ENCODE measurements at regions not wholly inside any gene's neighbourhood (a gene's known extent, or its start where the extent isn't known, plus 50 kb on each side); places are given as distances from the start of the nearest gene placed in this dataset.
"Not testable (repeated sequence)": the region's sequence is repeated elsewhere in the genome, so short reads cannot be mapped to it uniquely, and the experiment has no call there.

DNA sequence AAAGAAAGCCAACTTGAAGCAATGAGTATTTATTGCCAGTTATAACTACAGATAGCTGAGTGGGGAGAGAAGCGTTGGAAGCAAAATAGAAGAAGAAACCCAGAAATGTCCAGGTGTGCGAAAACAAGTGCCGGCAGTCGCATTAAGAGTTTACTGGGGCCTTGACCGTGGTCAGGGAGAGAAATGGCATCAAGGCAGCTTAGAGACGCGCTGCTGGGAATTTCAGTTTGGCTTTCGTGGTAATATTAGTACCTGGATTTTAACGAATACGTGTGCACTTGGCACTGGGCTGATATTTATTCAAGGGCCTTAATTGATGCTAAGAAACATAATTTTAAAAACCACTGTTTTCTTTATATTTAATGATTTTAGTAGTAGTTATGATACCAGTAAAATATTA lies 767.9 kb upstream of the TPTE start:
- TF ChIP-seq, protein P1, sequence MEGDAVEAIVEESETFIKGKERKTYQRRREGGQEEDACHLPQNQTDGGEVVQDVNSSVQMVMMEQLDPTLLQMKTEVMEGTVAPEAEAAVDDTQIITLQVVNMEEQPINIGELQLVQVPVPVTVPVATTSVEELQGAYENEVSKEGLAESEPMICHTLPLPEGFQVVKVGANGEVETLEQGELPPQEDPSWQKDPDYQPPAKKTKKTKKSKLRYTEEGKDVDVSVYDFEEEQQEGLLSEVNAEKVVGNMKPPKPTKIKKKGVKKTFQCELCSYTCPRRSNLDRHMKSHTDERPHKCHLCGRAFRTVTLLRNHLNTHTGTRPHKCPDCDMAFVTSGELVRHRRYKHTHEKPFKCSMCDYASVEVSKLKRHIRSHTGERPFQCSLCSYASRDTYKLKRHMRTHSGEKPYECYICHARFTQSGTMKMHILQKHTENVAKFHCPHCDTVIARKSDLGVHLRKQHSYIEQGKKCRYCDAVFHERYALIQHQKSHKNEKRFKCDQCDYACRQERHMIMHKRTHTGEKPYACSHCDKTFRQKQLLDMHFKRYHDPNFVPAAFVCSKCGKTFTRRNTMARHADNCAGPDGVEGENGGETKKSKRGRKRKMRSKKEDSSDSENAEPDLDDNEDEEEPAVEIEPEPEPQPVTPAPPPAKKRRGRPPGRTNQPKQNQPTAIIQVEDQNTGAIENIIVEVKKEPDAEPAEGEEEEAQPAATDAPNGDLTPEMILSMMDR (IDR thresholded peaks at IDR 0.05), result not testable (repeated sequence)
- TF ChIP-seq POLR2A (IDR thresholded peaks at IDR 0.05), result not testable (repeated sequence)

Data from Peyer's patch (tissue), 4 donors.